ENCODE measurements at regions not wholly inside any gene's neighbourhood (a gene's known extent, or its start where the extent isn't known, plus 50 kb on each side); places are given as distances from the start of the nearest gene placed in this dataset.
A peak's percentile ranks its signal among the peaks of the same experiment; 100 is the strongest.

DNA sequence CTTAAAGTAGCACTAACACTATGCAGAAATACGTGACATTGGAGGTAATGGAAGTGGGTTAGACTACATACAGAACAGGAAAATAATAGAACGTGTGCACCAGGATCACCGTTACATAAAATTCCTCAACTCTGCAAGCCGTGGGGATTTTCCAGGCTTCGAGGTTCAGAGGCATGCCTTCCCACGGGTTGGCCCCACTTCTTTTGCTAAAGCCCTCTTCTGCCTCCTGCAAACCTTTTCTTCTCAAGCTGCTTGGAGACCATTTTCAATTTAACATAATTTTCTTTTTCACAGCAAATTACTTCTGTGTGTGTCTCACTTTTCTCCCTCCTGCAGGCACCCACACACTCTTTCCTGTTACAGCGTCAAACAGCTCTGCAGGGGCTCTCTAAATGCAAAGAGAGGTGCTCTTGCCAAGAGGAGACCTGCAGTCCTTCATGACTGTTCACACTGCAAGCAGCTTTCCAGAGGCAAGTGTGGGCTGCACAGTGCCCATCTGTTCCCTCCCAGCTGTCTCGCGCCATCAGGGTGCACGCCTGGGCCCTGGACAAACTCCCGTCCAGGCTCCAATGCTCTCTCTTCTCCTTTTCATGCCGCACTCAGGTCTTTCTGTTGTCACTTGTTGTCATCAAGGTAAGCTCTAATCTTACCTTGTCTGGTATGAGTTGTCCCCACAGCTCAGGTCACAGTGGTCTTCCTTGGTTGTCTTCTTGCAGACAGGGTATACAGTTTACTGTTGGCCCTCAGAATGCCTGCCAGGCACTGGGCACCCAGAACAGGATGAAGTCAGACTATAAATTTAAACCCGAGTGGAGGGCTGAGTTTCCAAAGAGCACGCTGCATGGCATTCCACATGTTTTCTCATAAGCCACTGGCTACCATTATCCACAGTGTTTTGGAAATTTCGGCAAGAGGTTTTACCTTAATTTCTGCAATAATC is 164.8 kb upstream of the GGTLC1 start:
- no peak overlapping the region for H2AFZ ChIP-seq (ENCODE audit: insufficient read depth, low read depth, low read length, poor library complexity, severe bottlenecking)
- no peaks in the 10 kb centered on the region for H3K79me2 ChIP-seq (ENCODE audit: insufficient read depth, low read length)
- H3K9ac ChIP-seq (ENCODE audit: insufficient read depth, low read length, poor library complexity, severe bottlenecking): no peak overlapping the region
- Mint-ChIP-seq H3K27ac (no peak overlapping the region), H3K27me3 (ENCODE audit: low read depth in 3 of 3) (peaks cover 0 to 6% (median 6%) of the 10 kb centered on the region in 3 donors), H3K36me3 (no peaks in the 10 kb centered on the region), H3K9me3 (peaks cover 0 to 5% (median under 1%) of the 10 kb centered on the region in 7 donors), H3K4me1 (peaks cover 6% of the 10 kb centered on the region), H3K4me3 (no peak overlapping the region)
- intact Hi-C loops (cut with micrococcal nuclease): no loop called here
- H3K4me3 ChIP-seq (replicated peaks in 1 of 3; ENCODE audit: low read depth in 2 of 3, low read length in 3 of 3): no peak overlapping the region
- no peaks in the 10 kb centered on the region for H4K20me1 ChIP-seq (ENCODE audit: insufficient read depth, low read length)
- H3K4me1 ChIP-seq (ENCODE audit: control insufficient read depth in 1 of 2, insufficient read depth in 2 of 2, low read length in 2 of 2): peaks cover 2 to 4% of the 10 kb centered on the region in 2 donors
- H3K9me3 ChIP-seq (replicated peaks in 1 of 2; ENCODE audit: control insufficient read depth in 1 of 2, insufficient read depth in 1 of 2, low read length in 2 of 2): peaks cover 0 to 3% of the 10 kb centered on the region in 2 donors
- H3K36me3 ChIP-seq (replicated peaks in 1 of 2; ENCODE audit: control insufficient read depth in 1 of 2, insufficient read depth in 2 of 2, low read length in 2 of 2): no peaks in the 10 kb centered on the region
- H3K27ac ChIP-seq (ENCODE audit: low read depth in 1 of 2, low read length in 2 of 2): no peak overlapping the region
- no peaks in the 10 kb centered on the region for H3K27me3 ChIP-seq (ENCODE audit: control insufficient read depth in 2 of 2, insufficient read depth in 2 of 2, low read length in 2 of 2)
- no peak overlapping the region for H3K4me2 ChIP-seq (replicated peaks; ENCODE audit: extremely low read depth, low read length, poor library complexity, severe bottlenecking)
- 96% methylated on average over 11 of the region's 15 CpGs for WGBS (ENCODE audit: insufficient coverage)
- TF ChIP-seq, protein P1, sequence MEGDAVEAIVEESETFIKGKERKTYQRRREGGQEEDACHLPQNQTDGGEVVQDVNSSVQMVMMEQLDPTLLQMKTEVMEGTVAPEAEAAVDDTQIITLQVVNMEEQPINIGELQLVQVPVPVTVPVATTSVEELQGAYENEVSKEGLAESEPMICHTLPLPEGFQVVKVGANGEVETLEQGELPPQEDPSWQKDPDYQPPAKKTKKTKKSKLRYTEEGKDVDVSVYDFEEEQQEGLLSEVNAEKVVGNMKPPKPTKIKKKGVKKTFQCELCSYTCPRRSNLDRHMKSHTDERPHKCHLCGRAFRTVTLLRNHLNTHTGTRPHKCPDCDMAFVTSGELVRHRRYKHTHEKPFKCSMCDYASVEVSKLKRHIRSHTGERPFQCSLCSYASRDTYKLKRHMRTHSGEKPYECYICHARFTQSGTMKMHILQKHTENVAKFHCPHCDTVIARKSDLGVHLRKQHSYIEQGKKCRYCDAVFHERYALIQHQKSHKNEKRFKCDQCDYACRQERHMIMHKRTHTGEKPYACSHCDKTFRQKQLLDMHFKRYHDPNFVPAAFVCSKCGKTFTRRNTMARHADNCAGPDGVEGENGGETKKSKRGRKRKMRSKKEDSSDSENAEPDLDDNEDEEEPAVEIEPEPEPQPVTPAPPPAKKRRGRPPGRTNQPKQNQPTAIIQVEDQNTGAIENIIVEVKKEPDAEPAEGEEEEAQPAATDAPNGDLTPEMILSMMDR (IDR thresholded peaks at IDR 0.05): no peak
- no peak for DNase-seq

DNA sequence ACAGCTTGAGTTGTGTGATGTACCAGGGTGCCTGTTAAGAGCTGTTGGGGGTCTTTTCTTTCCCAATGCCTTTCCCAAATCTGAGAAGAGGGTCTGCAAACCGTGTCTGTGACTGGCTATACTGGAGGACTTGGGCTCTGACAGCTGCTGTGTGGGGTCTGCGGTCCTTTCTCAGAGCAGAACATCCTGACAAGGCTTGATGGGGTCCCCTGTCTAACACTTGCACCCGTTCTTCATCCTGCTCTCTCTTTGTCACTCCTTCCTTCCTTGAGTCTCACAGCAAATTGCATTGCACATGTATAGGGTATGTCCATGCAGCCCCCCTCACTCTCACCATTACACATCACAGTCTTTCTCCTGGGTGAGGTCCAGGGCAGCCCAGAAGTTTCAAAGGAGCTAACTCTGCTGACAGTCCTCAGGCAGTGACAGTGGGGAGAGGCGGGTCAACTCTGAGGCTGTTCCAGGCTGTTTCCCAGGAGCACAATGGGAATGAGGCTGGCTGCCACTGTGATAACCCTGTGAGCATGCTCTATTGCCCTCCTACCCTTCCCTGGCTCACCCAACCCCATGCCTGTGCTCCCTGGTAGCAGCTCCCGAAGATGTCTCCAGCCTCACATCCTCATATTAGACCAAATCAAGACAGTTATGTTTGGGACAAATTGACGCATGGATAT is 163.2 kb upstream of the GGTLC1 start:
- TF ChIP-seq, protein P1 (IDR thresholded peaks at IDR 0.05): no peak
- DNase-seq: no peak
- Mint-ChIP-seq H3K4me3 (no peak overlapping the region), H3K27ac (peak overlapping the region in 1 of 7 donors; percentile 55), H3K36me3 (no peaks in the 10 kb centered on the region), H3K27me3 (ENCODE audit: low read depth in 3 of 3) (peaks cover 0 to 5% (median 3%) of the 10 kb centered on the region in 3 donors), H3K9me3 (peaks cover 0 to 6% (median 2%) of the 10 kb centered on the region in 7 donors), H3K4me1 (peaks cover 18% of the 10 kb centered on the region)
- H3K79me2 ChIP-seq (ENCODE audit: insufficient read depth, low read length): no peaks in the 10 kb centered on the region
- H3K4me2 ChIP-seq (replicated peaks; ENCODE audit: extremely low read depth, low read length, poor library complexity, severe bottlenecking): no peak overlapping the region
- intact Hi-C loops (cut with micrococcal nuclease): no loop called here
- no peaks in the 10 kb centered on the region for H3K36me3 ChIP-seq (replicated peaks in 1 of 2; ENCODE audit: control insufficient read depth in 1 of 2, insufficient read depth in 2 of 2, low read length in 2 of 2)
- H3K27ac ChIP-seq (ENCODE audit: low read depth in 1 of 2, low read length in 2 of 2): no peak overlapping the region
- 96% methylated on average over 3 of the region's 6 CpGs for WGBS (ENCODE audit: insufficient coverage)
- H4K20me1 ChIP-seq (ENCODE audit: insufficient read depth, low read length): no peaks in the 10 kb centered on the region
- no peak overlapping the region for H3K4me3 ChIP-seq (replicated peaks in 1 of 3; ENCODE audit: low read depth in 2 of 3, low read length in 3 of 3)
- no peaks in the 10 kb centered on the region for H3K27me3 ChIP-seq (ENCODE audit: control insufficient read depth in 2 of 2, insufficient read depth in 2 of 2, low read length in 2 of 2)
- no peak overlapping the region for H2AFZ ChIP-seq (ENCODE audit: insufficient read depth, low read depth, low read length, poor library complexity, severe bottlenecking)
- H3K9ac ChIP-seq (ENCODE audit: insufficient read depth, low read length, poor library complexity, severe bottlenecking): no peak overlapping the region
- H3K4me1 ChIP-seq (ENCODE audit: control insufficient read depth in 1 of 2, insufficient read depth in 2 of 2, low read length in 2 of 2): peaks cover 9 to 12% of the 10 kb centered on the region in 2 donors
- peaks cover 0 to 3% of the 10 kb centered on the region in 2 donors for H3K9me3 ChIP-seq (replicated peaks in 1 of 2; ENCODE audit: control insufficient read depth in 1 of 2, insufficient read depth in 1 of 2, low read length in 2 of 2)

Measured in CD14-positive monocyte (primary cell).